ENCODE measurements at regions not wholly inside any gene's neighbourhood (a gene's known extent, or its start where the extent isn't known, plus 50 kb on each side); places are given as distances from the start of the nearest gene placed in this dataset.

DNA sequence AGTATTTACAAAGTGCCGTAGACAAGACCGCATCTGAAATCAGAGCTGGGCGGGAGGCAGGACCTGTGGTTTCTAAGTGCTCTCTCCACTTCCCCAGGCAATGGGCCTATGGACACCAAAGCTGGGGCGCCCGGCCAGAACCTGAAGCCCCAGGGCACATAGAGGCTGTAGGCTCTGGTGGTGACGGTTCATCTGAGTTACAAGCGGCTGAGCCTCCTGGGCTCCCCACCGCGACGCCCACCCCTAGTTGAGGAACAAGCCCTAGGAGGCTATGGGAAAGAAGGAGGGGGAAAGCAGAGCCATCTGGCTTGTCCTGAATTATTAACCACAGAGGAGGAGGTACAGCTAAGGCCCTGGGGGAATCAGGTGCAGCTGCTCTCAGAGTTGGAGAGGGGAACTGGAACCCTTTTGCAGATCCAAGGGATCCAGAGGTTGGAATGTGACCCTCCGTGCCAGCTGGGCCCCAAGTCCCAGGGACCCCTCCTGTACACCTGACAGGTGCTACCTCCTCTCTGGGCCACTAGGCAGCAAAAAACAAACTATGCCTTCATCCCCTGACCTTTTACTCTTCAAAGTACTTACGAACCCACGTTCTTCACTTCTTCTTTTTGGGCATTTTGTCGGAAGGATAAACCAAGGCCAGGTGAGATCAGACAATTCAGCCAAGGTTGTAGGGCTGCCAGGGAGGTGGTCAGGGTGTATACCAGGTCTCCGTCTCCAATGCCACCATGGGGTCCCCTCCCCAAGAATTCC lies 77.2 kb downstream of the ARL6IP4 start:
- Histone ChIP-seq H3K9ac (ENCODE audit: low read length) (no peak overlapping the region), H3K4me2 (ENCODE audit: low read length) (no peak overlapping the region), H3K9me2 (ENCODE audit: insufficient read depth) (no peaks in the 10 kb centered on the region), H3K9me3 (ENCODE audit: control insufficient read depth in 1 of 2, insufficient read depth in 1 of 2, low read depth in 1 of 2, low read length in 2 of 2) (no peaks in the 10 kb centered on the region), H2AFZ (ENCODE audit: low read depth, low read length, poor library complexity, severe bottlenecking) (no peak overlapping the region), H3K79me2 (ENCODE audit: insufficient read depth, low read length) (no peaks in the 10 kb centered on the region), H3K4me1 (ENCODE audit: control insufficient read depth in 1 of 2, insufficient read depth in 2 of 2, low read length in 2 of 2) (peaks cover 29 to 30% of the 10 kb centered on the region in 2 experiments), H4K20me1 (ENCODE audit: insufficient read depth) (no peaks in the 10 kb centered on the region), H3K4me3 (replicated peaks in 1 of 2; ENCODE audit: low read depth in 1 of 2, low read length in 2 of 2) (no peak overlapping the region), H3K36me3 (ENCODE audit: control insufficient read depth in 1 of 2, insufficient read depth in 2 of 2, low read length in 2 of 2) (no peaks in the 10 kb centered on the region), H3K27ac (ENCODE audit: low read depth, low read length) (no peak overlapping the region), H3K27me3 (ENCODE audit: insufficient read depth, low read length) (no peaks in the 10 kb centered on the region)
- ChIA-PET RAD21 (ENCODE audit: low non-redundant PET in 1 of 2, low total read pairs in 2 of 2, uncharacterized antibody in 2 of 2, unreplicated experiment in 2 of 2) (no interaction called here), CTCF (no interaction called here), POLR2A (no interaction called here)
- no peak for DNase-seq (ENCODE audit: low read depth, low spot score)
- no TSS peak for BruUV-seq (replicated peaks)
- TF ChIP-seq SP1 (IDR thresholded peaks at IDR 0.05; ENCODE audit: low read depth) (no peak), POLR2AphosphoS5 (IDR thresholded peaks at IDR 0.05; ENCODE audit: low read depth, low read length) (no peak), ELF1 (IDR thresholded peaks at IDR 0.05; ENCODE audit: borderline replicate concordance, low read depth) (no peak), EGR1 (IDR thresholded peaks at IDR 0.05; ENCODE audit: low read depth) (no peak)
- no peak for ATAC-seq
- intact Hi-C loops (cut with micrococcal nuclease), result no loop called here

DNA sequence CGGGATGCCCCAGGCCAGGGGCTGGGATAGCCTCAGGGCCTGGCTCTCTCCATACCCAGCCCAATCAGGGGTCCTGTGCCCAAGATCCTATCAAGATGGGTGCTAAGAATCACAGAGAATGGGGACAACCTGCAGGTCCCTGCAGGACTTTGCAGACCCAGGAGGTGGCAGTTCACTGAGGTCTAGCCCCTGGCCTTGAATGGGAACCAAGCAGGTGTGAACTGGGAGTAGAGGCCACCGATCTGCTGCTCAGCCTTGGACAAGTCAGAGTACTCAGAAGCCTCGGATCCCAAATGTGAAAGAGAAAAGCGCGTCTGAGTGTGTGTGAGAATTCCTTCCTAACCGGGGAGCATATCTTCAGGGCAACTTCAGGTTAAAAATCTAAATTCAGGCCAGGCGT lies 76.2 kb downstream of the ARL6IP4 start:
- POLR2A ChIA-PET, result interaction anchor here (1.0 kb wide), 1 partner anchor 13 kb away, joined by 3 read pairs; no protein-coding TSS in a partner anchor
- peak overlapping the region; percentile 19 for H3K4me2 ChIP-seq (ENCODE audit: low read length)
- TF ChIP-seq, protein P1, sequence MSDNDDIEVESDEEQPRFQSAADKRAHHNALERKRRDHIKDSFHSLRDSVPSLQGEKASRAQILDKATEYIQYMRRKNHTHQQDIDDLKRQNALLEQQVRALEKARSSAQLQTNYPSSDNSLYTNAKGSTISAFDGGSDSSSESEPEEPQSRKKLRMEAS (IDR thresholded peaks at IDR 0.05), result no peak
- TF ChIP-seq ZFX (IDR thresholded peaks at IDR 0.05) (no peak), ZNF274 (IDR thresholded peaks at IDR 0.05; ENCODE audit: low read depth, low read length) (no peak)

More for the DNA sequence above, 76.2 kb downstream of the ARL6IP4 start:
- Histone ChIP-seq H3K36me3 (ENCODE audit: control insufficient read depth in 1 of 2, insufficient read depth in 2 of 2, low read length in 2 of 2) (no peaks in the 10 kb centered on the region), H3K4me3 (replicated peaks in 1 of 2; ENCODE audit: low read depth in 1 of 2, low read length in 2 of 2) (no peak overlapping the region), H3K9ac (ENCODE audit: low read length) (no peak overlapping the region), H3K9me3 (ENCODE audit: control insufficient read depth in 1 of 2, insufficient read depth in 1 of 2, low read depth in 1 of 2, low read length in 2 of 2) (no peaks in the 10 kb centered on the region), H2AFZ (ENCODE audit: low read depth, low read length, poor library complexity, severe bottlenecking) (no peak overlapping the region), H3K27me3 (ENCODE audit: insufficient read depth, low read length) (no peaks in the 10 kb centered on the region), H4K20me1 (ENCODE audit: insufficient read depth) (no peaks in the 10 kb centered on the region), H3K27ac (ENCODE audit: low read depth, low read length) (no peak overlapping the region; the same call in 1 of the 2 replicates), H3K79me2 (ENCODE audit: insufficient read depth, low read length) (no peaks in the 10 kb centered on the region), H3K9me2 (ENCODE audit: insufficient read depth) (no peaks in the 10 kb centered on the region), H3K4me1 (ENCODE audit: control insufficient read depth in 1 of 2, insufficient read depth in 2 of 2, low read length in 2 of 2) (peaks cover 19 to 24% of the 10 kb centered on the region in 2 experiments)
- intact Hi-C loops (cut with micrococcal nuclease), result no loop called here
- ChIA-PET CTCF (interaction anchor here (0.8 kb wide), 1 partner anchor 181 kb away, joined by 3 read pairs; no protein-coding TSS in a partner anchor), RAD21 (ENCODE audit: low non-redundant PET in 1 of 2, low total read pairs in 2 of 2, uncharacterized antibody in 2 of 2, unreplicated experiment in 2 of 2) (interaction anchor here in 1 of 2 experiments (0.8 kb wide), 1 partner anchor 45 kb away, joined by 3 read pairs; no protein-coding TSS in a partner anchor)
- DNase-seq (ENCODE audit: low read depth, low spot score) (no peak), ATAC-seq (0 out of 2 replicates have a peak, but pooled peaks have one; percentile 8)
- no TSS peak for BruUV-seq (replicated peaks)

All from HCT116 (cell line).